ENCODE measurements at regions not wholly inside any gene's neighbourhood (a gene's known extent, or its start where the extent isn't known, plus 50 kb on each side); places are given as distances from the start of the nearest gene placed in this dataset.

GRCh38 chr5:147160902-147161700 lies 73.7 kb upstream of the STK32A start:
- TF ChIP-seq CTCF (IDR thresholded peaks at IDR 0.05) (no peak), EZH2 (IDR thresholded peaks at IDR 0.05) (no peak)
